HEK293T (cell line): ENCODE measurements at regions not wholly inside any gene's neighbourhood (a gene's known extent, or its start where the extent isn't known, plus 50 kb on each side); places are given as distances from the start of the nearest gene placed in this dataset.
A peak's percentile ranks its signal among the peaks of the same experiment; 100 is the strongest.

Experiments
- CTCF ChIA-PET: fragments of 350-600 bp; formaldehyde crosslinking; extraction: SDS; loops from one replicate; lab custom pipeline; 2021; ENCODE audit warnings: antibody characterized with exemption, inconsistent platforms; lab: Yijun Ruan, JAX
- POLR2A ChIA-PET: fragments of 350-600 bp; formaldehyde crosslinking; extraction: SDS; loops from one replicate; lab custom pipeline; 2020; ENCODE audit warnings: antibody characterized with exemption, inconsistent platforms; lab: Yijun Ruan, JAX
- DNase-seq: peaks from one replicate; pipeline ENCODE4 v3.0.0; 2012; ENCODE audit warnings: mixed read lengths; ENCODE audit errors: extremely low spot score
- ARNT ChIP-seq: fragments of 450-650 bp; IDR thresholded peaks from 2 replicates; pipeline ENCODE4 v1.6.1; 2017; ENCODE audit warnings: mild to moderate bottlenecking
- BHLHE40 ChIP-seq: fragments of 450-650 bp; IDR thresholded peaks from 2 replicates; pipeline ENCODE4 v1.6.1; 2016; ENCODE audit warnings: mild to moderate bottlenecking, moderate library complexity, borderline replicate concordance
- CTBP1 ChIP-seq: fragments of 450-650 bp; IDR thresholded peaks from 2 replicates; pipeline ENCODE4 v1.6.1; 2016; ENCODE audit warnings: borderline replicate concordance
- ELF4 ChIP-seq: fragments of 450-650 bp; IDR thresholded peaks from 2 replicates; pipeline ENCODE4 v1.6.1; 2017; ENCODE audit warnings: antibody characterized with exemption
- FOXA1 ChIP-seq: fragments of 450-650 bp; IDR thresholded peaks from 2 replicates; pipeline ENCODE4 v1.6.1; 2016; ENCODE audit warnings: mild to moderate bottlenecking
- FOXK2 ChIP-seq: fragments of 450-650 bp; IDR thresholded peaks from 2 replicates; pipeline ENCODE4 v1.6.1; 2016; ENCODE audit warnings: mild to moderate bottlenecking
- FOXM1 ChIP-seq: fragments of 450-650 bp; IDR thresholded peaks from 2 replicates; pipeline ENCODE4 v1.6.1; 2017; ENCODE audit warnings: mild to moderate bottlenecking, borderline replicate concordance
- HDGF ChIP-seq: fragments of 450-650 bp; IDR thresholded peaks from 2 replicates; pipeline ENCODE4 v1.6.1; 2017; ENCODE audit warnings: antibody characterized with exemption, borderline replicate concordance
- L3MBTL2 ChIP-seq: fragments of 450-650 bp; conservative IDR thresholded peaks from 2 replicates; pipeline ENCODE4 v1.6.1; 2016; ENCODE audit warnings: mild to moderate bottlenecking
- LEF1 ChIP-seq: fragments of 450-650 bp; IDR thresholded peaks from 2 replicates; pipeline ENCODE4 v1.6.1; 2017; ENCODE audit warnings: mild to moderate bottlenecking, borderline replicate concordance
- NFRKB ChIP-seq: fragments of 450-650 bp; IDR thresholded peaks from 2 replicates; pipeline ENCODE4 v1.6.1; 2016; ENCODE audit warnings: mild to moderate bottlenecking, moderate library complexity
- PKNOX1 ChIP-seq: fragments of 450-650 bp; IDR thresholded peaks from 2 replicates; pipeline ENCODE4 v1.6.1; 2016
- SP1 ChIP-seq: fragments of 450-650 bp; IDR thresholded peaks from 2 replicates; pipeline ENCODE4 v1.6.1; 2017
- SUZ12 ChIP-seq: fragments of 450-650 bp; IDR thresholded peaks from 2 replicates; pipeline ENCODE4 v1.6.1; 2016; ENCODE audit warnings: mild to moderate bottlenecking
- TARDBP ChIP-seq: fragments of 450-650 bp; IDR thresholded peaks from 2 replicates; pipeline ENCODE4 v1.6.1; 2016
- ZNF384 ChIP-seq: fragments of 450-650 bp; IDR thresholded peaks from 2 replicates; pipeline ENCODE4 v1.6.1; 2016

- POLR2A ChIA-PET = no interaction called here
- TF ChIP-seq PKNOX1 = no peak
- TF ChIP-seq BHLHE40 = no peak
- no peak for TF ChIP-seq LEF1
- no peak for TF ChIP-seq FOXM1
- TF ChIP-seq L3MBTL2 = no peak
- TF ChIP-seq HDGF = no peak
- no peak for TF ChIP-seq SP1
- TF ChIP-seq ELF4 = no peak
- no peak for TF ChIP-seq CTBP1
- no peak for TF ChIP-seq FOXK2
- no peak for TF ChIP-seq SUZ12
- no peak for TF ChIP-seq NFRKB
- TF ChIP-seq ZNF384 = no peak
- no peak for TF ChIP-seq FOXA1
- no peak for DNase-seq
- CTCF ChIA-PET = no interaction called here
These were observed 503.0 kb downstream of the PDHA2 start for GRCh38 chr4:96342790-96343455.

GRCh38 chr4:96343836-96344235 is 503.9 kb downstream of the PDHA2 start:
- CTCF ChIA-PET = no interaction called here
- no peak for DNase-seq
- TF ChIP-seq SUZ12 (no peak), SP1 (no peak), ARNT (no peak), FOXM1 (no peak), BHLHE40 (no peak), ZNF384 (no peak), FOXK2 (no peak), L3MBTL2 (no peak), CTBP1 (no peak), HDGF (no peak), NFRKB (no peak), FOXA1 (no peak), TARDBP (no peak), ELF4 (no peak)
- POLR2A ChIA-PET = no interaction called here

- POLR2A ChIA-PET = no interaction called here
These were observed 507.7 kb downstream of the PDHA2 start for GRCh38 chr4:96347582-96347981.

GRCh38 chr4:96352051-96352517 is 512.2 kb downstream of the PDHA2 start:
- POLR2A ChIA-PET = no interaction called here
- TF ChIP-seq FOXK2 (no peak), ZNF384 (peak; percentile 56; the same call in 1 of the 2 replicates)
- peak; percentile 18 for DNase-seq
- CTCF ChIA-PET = no interaction called here

More at GRCh38 chr4:96347582-96347981, 507.7 kb downstream of the PDHA2 start:
- TF ChIP-seq FOXM1 (no peak), HDGF (no peak), PKNOX1 (no peak), CTBP1 (no peak), TARDBP (no peak), BHLHE40 (no peak), ARNT (no peak), FOXK2 (no peak), ZNF384 (no peak), L3MBTL2 (no peak), SUZ12 (no peak), FOXA1 (no peak), SP1 (no peak), ELF4 (no peak)
- DNase-seq = no peak
- CTCF ChIA-PET = no interaction called here

- no peak for TF ChIP-seq PKNOX1
- CTCF ChIA-PET = no interaction called here
- no peak for DNase-seq
- POLR2A ChIA-PET = no interaction called here
These were observed 514.3 kb downstream of the PDHA2 start for GRCh38 chr4:96354036-96354712.

GRCh38 chr4:96355414-96355813 is 515.5 kb downstream of the PDHA2 start:
- POLR2A ChIA-PET = no interaction called here
- CTCF ChIA-PET = no interaction called here
- TF ChIP-seq ZNF384 = no peak
- TF ChIP-seq SP1 = no peak
- TF ChIP-seq ARNT = no peak
- TF ChIP-seq CTBP1 = no peak
- TF ChIP-seq L3MBTL2 = no peak
- TF ChIP-seq FOXK2 = no peak
- no peak for TF ChIP-seq TARDBP
- TF ChIP-seq BHLHE40 = no peak
- TF ChIP-seq ELF4 = no peak
- no peak for TF ChIP-seq HDGF
- no peak for TF ChIP-seq FOXM1
- TF ChIP-seq SUZ12 = no peak
- DNase-seq = no peak
